ENCODE measurements at regions not wholly inside any gene's neighbourhood (a gene's known extent, or its start where the extent isn't known, plus 50 kb on each side); places are given as distances from the start of the nearest gene placed in this dataset.

DNA sequence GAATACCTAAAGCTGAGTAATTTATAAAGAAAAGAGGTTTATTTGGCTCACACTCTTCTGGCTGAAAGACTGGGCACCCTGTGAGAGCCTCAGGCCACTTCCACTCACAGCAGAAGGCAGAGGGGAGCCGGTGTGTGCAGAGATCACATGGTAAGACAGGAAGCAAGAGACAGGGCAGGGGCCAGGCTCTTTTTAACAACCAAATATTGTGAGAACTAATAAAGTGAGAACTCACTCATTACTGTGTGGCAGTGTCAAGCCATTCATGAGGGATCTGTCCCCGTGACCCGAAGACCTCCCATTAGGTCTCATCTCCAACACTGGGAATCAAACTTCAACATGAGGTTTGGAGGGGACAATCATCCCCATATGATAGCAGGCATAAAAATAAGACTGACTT lies 180.8 kb upstream of the DIO3 start:
- intact Hi-C loops (cut with DNase I; ENCODE audit: low total_unique reads), result no loop called here
- no peak overlapping the region for H3K27ac ChIP-seq
- no peaks in the 10 kb centered on the region for H3K36me3 ChIP-seq
- H3K27me3 ChIP-seq, result no peaks in the 10 kb centered on the region
- TF ChIP-seq, protein P1, sequence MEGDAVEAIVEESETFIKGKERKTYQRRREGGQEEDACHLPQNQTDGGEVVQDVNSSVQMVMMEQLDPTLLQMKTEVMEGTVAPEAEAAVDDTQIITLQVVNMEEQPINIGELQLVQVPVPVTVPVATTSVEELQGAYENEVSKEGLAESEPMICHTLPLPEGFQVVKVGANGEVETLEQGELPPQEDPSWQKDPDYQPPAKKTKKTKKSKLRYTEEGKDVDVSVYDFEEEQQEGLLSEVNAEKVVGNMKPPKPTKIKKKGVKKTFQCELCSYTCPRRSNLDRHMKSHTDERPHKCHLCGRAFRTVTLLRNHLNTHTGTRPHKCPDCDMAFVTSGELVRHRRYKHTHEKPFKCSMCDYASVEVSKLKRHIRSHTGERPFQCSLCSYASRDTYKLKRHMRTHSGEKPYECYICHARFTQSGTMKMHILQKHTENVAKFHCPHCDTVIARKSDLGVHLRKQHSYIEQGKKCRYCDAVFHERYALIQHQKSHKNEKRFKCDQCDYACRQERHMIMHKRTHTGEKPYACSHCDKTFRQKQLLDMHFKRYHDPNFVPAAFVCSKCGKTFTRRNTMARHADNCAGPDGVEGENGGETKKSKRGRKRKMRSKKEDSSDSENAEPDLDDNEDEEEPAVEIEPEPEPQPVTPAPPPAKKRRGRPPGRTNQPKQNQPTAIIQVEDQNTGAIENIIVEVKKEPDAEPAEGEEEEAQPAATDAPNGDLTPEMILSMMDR (IDR thresholded peaks at IDR 0.05), result no peak
- no peak for DNase-seq
- no peak overlapping the region for H3K4me3 ChIP-seq
- peaks cover 0 to under 1% (median 0%) of the 10 kb centered on the region in 4 donors for H3K4me1 ChIP-seq
- H3K9me3 ChIP-seq, result peaks cover 0 to 16% (median 16%) of the 10 kb centered on the region in 3 donors

DNA sequence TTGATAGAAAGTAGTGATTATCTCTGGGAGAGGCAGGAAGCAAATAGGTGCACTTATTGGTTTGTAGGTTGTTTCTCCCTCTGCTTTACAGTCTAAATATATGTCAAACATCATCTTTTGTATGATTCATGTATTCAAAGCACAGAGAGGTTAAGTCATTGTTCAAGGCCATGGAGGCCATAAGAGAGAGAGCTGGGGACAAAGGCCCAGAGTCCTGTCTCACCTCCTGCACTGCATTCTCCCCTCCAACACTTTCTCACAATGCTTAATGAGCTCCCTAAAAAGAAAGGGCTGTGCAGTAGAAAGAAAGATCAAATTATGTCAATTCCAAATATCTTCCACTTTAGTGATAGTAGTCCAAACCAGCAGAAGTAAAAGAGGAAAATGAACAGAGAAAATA lies 180.4 kb upstream of the DIO3 start:
- Histone ChIP-seq H3K27me3 (no peaks in the 10 kb centered on the region), H3K4me1 (no peaks in the 10 kb centered on the region), H3K9me3 (peaks cover 0 to 16% (median 16%) of the 10 kb centered on the region in 3 donors), H3K36me3 (no peaks in the 10 kb centered on the region), H3K4me3 (no peak overlapping the region), H3K27ac (no peak overlapping the region)
- TF ChIP-seq, protein P1 (IDR thresholded peaks at IDR 0.05), result no peak
- intact Hi-C loops (cut with DNase I; ENCODE audit: low total_unique reads), result no loop called here
- DNase-seq, result no peak

DNA sequence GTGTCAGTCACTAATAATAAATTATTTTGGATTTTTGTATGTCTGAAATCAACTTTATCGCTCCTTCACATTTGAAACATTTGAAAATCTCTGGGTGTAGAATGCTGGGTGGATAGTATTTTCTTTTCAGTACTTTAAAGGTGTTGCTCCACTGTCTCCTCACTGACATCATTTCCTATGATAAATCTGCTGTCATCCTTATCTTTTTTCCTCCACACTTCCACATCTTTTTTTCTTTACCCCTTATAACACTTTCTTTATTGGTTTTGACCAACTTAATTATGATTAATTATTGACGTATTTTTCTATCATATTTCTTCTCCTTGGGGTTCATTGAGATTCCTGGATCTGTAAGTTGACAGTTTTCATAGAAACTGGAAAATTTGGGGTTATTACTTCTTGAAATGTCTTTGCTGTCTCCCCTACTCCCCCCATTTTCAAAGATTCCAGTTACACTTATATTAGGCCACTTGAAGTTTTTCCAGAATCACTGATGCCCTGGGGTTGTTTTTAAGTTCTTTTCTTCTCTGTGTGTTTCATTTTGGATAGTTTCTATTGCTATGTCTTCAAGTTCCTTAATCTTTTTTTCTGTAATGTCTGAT lies 177.5 kb upstream of the DIO3 start:
- H3K4me3 ChIP-seq, result no peak overlapping the region
- H3K9me3 ChIP-seq, result peaks cover 0 to 16% (median 16%) of the 10 kb centered on the region in 3 donors
- H3K4me1 ChIP-seq, result no peaks in the 10 kb centered on the region
- no peaks in the 10 kb centered on the region for H3K27me3 ChIP-seq
- H3K27ac ChIP-seq, result no peak overlapping the region
- no peak for DNase-seq
- no peaks in the 10 kb centered on the region for H3K36me3 ChIP-seq
- TF ChIP-seq, protein P1 (IDR thresholded peaks at IDR 0.05), result no peak
- intact Hi-C loops (cut with DNase I; ENCODE audit: low total_unique reads), result no loop called here

DNA sequence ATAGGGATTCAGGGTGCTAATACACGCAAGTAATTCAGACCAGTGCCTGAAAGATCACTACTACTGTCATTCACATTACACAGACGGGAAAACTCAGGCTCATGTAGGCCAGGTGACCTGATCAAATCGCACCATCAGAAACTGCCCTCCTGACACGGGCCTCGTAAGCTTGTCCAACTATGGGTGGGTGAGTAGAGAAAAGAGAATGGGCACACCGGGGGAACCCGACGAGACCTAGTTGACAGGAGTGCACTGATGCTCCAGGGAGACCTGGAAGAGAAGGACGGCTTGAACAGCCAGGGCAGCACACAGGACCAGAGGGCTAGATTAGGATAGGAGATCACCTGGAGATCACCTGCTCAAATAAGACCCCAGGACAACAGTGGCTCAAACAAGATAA lies 166.9 kb upstream of the DIO3 start:
- Histone ChIP-seq H3K27ac (no peak overlapping the region), H3K9me3 (no peaks in the 10 kb centered on the region), H3K27me3 (peaks cover 0 to 9% of the 10 kb centered on the region in 2 donors), H3K4me3 (no peak overlapping the region), H3K36me3 (no peaks in the 10 kb centered on the region), H3K4me1 (no peaks in the 10 kb centered on the region)
- DNase-seq, result no peak
- intact Hi-C loops (cut with DNase I; ENCODE audit: low total_unique reads), result no loop called here
- TF ChIP-seq, protein P1 (IDR thresholded peaks at IDR 0.05), result no peak

DNA sequence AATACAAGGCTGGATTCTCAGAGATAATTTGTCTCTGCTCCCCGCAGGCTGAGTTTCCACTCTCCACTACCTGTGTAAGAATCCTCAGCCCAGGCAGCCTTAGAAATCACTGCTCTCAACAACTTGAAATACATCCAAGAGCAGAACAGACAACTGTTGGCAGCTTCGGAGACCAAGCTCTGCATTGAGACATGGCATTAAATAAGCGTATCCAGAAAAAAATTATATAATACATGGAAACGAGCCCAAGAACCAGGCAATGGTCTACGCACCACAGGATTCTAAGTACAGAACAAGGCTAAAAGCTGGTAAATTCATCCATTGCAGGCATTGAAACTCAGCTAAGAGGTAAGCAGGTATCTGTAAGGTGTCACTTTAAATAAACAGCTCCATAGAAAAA lies 165.5 kb upstream of the DIO3 start:
- Histone ChIP-seq H3K27me3 (peaks cover 0 to 20% of the 10 kb centered on the region in 2 donors), H3K27ac (no peak overlapping the region), H3K9me3 (no peaks in the 10 kb centered on the region), H3K4me1 (no peaks in the 10 kb centered on the region), H3K4me3 (no peak overlapping the region), H3K36me3 (no peaks in the 10 kb centered on the region)
- intact Hi-C loops (cut with DNase I; ENCODE audit: low total_unique reads), result no loop called here
- DNase-seq, result no peak
- TF ChIP-seq, protein P1 (IDR thresholded peaks at IDR 0.05), result no peak

DNA sequence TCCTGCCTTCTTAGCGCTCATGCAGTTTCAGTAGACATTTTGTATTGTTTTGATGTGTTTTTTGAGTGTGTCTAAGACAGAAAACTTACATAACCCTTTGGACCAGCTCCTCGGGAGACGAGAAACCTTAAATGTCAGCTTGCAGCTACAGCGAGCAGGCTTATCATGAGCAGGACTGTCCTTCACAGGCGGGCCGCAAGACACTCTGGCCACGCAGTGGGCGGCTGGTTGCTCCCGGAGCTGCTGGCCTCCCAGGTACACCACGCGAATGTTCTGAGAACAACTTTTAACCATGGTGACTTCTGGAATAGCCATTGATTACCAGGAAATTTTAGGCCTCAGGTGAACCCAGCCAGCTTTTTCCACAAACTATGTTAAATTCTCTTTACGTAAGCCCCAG lies 164.1 kb upstream of the DIO3 start:
- intact Hi-C loops (cut with DNase I; ENCODE audit: low total_unique reads), result no loop called here
- no peak for DNase-seq
- H3K27me3 ChIP-seq, result peaks cover 0 to 20% of the 10 kb centered on the region in 2 donors
- H3K27ac ChIP-seq, result no peak overlapping the region
- no peaks in the 10 kb centered on the region for H3K9me3 ChIP-seq
- no peak overlapping the region for H3K4me3 ChIP-seq
- H3K36me3 ChIP-seq, result no peaks in the 10 kb centered on the region
- no peaks in the 10 kb centered on the region for H3K4me1 ChIP-seq
- TF ChIP-seq, protein P1 (IDR thresholded peaks at IDR 0.05), result no peak

All from tibial artery (tissue), 4 donors.